Ramos (cell line): ENCODE measurements at regions not wholly inside any gene's neighbourhood (a gene's known extent, or its start where the extent isn't known, plus 50 kb on each side); places are given as distances from the start of the nearest gene placed in this dataset.
"Not testable (repeated sequence)": the region's sequence is repeated elsewhere in the genome, so short reads cannot be mapped to it uniquely, and the experiment has no call there.

Source experiments
- in situ Hi-C: fragments of 300-500 bp; cut with MboI; formaldehyde crosslinking; loops from one replicate; pipeline ENCODE4 v1.14.3; 2022; ENCODE audit warnings: low sequenced_read_pairs; ENCODE audit not compliant: unreplicated experiment

GRCh38 chr11:82003671-82004515 is 729.8 kb downstream of the FAM181B start:
- in situ Hi-C loops, result no loop called here

- in situ Hi-C loops, result no loop called here
These were observed 730.6 kb downstream of the FAM181B start for GRCh38 chr11:82003024-82003423.

- in situ Hi-C loops, result no loop called here
These were observed 737.8 kb downstream of the FAM181B start for GRCh38 chr11:81995889-81996288.

- in situ Hi-C loops, result no loop called here
These were observed 739.9 kb downstream of the FAM181B start for GRCh38 chr11:81993755-81994154.

- in situ Hi-C loops, result no loop called here
These were observed 742.8 kb downstream of the FAM181B start for GRCh38 chr11:81990659-81991443.

GRCh38 chr11:81989093-81989492 is 744.6 kb downstream of the FAM181B start:
- in situ Hi-C loops, result no loop called here

- in situ Hi-C loops, result no loop called here
These were observed 745.7 kb downstream of the FAM181B start for GRCh38 chr11:81987829-81988472.

- in situ Hi-C loops, result no loop called here
These were observed 747.0 kb downstream of the FAM181B start for GRCh38 chr11:81986556-81987161.

GRCh38 chr11:81979448-81979847 is 754.2 kb downstream of the FAM181B start:
- in situ Hi-C loops, result no loop called here

- in situ Hi-C loops, result no loop called here
These were observed 758.3 kb downstream of the FAM181B start for GRCh38 chr11:81975261-81975900.

GRCh38 chr11:81970886-81971285 is 762.8 kb downstream of the FAM181B start:
- in situ Hi-C loops, result no loop called here

- in situ Hi-C loops, result no loop called here
These were observed 766.4 kb downstream of the FAM181B start for GRCh38 chr11:81967242-81967641.

GRCh38 chr11:81966340-81966739 is 767.3 kb downstream of the FAM181B start:
- in situ Hi-C loops, result no loop called here

GRCh38 chr11:81963018-81963417 is 770.6 kb downstream of the FAM181B start:
- in situ Hi-C loops, result no loop called here

- in situ Hi-C loops, result no loop called here
These were observed 773.2 kb downstream of the FAM181B start for GRCh38 chr11:81960443-81960842.

- in situ Hi-C loops, result no loop called here
These were observed 774.3 kb downstream of the FAM181B start for GRCh38 chr11:81959341-81959740.

- in situ Hi-C loops, result not testable (repeated sequence)
These were observed 779.4 kb downstream of the FAM181B start for GRCh38 chr11:81954301-81954700.

- in situ Hi-C loops, result no loop called here
These were observed 786.8 kb downstream of the FAM181B start for GRCh38 chr11:81946831-81947230.

- in situ Hi-C loops, result no loop called here
These were observed 791.0 kb downstream of the FAM181B start for GRCh38 chr11:81942646-81943045.

- in situ Hi-C loops, result no loop called here
These were observed 791.7 kb downstream of the FAM181B start for GRCh38 chr11:81941998-81942397.
